ENCODE measurements at regions not wholly inside any gene's neighbourhood (a gene's known extent, or its start where the extent isn't known, plus 50 kb on each side); places are given as distances from the start of the nearest gene placed in this dataset.

GRCh38 chr10:88127766-88128165, 264.3 kb downstream of the PTEN start:
- TF ChIP-seq CTCF (IDR thresholded peaks at IDR 0.05; ENCODE audit: insufficient read depth, low read length, poor library complexity, severe bottlenecking): no peak
- Histone ChIP-seq H3K36me3 (ENCODE audit: control insufficient read depth, insufficient read depth, low read length) (no peaks in the 10 kb centered on the region), H3K27me3 (ENCODE audit: control insufficient read depth, insufficient read depth, low read length) (no peaks in the 10 kb centered on the region), H3K4me3 (ENCODE audit: low read depth, low read length) (no peak overlapping the region)
- no peak for DNase-seq (ENCODE audit: low read depth)

- DNase-seq (ENCODE audit: low read depth): no peak
- H3K4me3 ChIP-seq (ENCODE audit: low read depth, low read length): no peak overlapping the region
- no peak for TF ChIP-seq CTCF (IDR thresholded peaks at IDR 0.05; ENCODE audit: insufficient read depth, low read length, poor library complexity, severe bottlenecking)
Measured at GRCh38 chr10:88129013-88129412, 265.6 kb downstream of the PTEN start.

GRCh38 chr10:88130912-88131311, 267.5 kb downstream of the PTEN start:
- Histone ChIP-seq H3K4me3 (ENCODE audit: low read depth, low read length) (no peak overlapping the region), H3K27me3 (ENCODE audit: control insufficient read depth, insufficient read depth, low read length) (no peaks in the 10 kb centered on the region), H3K36me3 (ENCODE audit: control insufficient read depth, insufficient read depth, low read length) (no peaks in the 10 kb centered on the region)
- TF ChIP-seq CTCF (IDR thresholded peaks at IDR 0.05; ENCODE audit: insufficient read depth, low read length, poor library complexity, severe bottlenecking): no peak
- DNase-seq (ENCODE audit: low read depth): no peak

More at GRCh38 chr10:88129013-88129412, 265.6 kb downstream of the PTEN start:
- Histone ChIP-seq H3K36me3 (ENCODE audit: control insufficient read depth, insufficient read depth, low read length) (no peaks in the 10 kb centered on the region), H3K27me3 (ENCODE audit: control insufficient read depth, insufficient read depth, low read length) (no peaks in the 10 kb centered on the region)

GRCh38 chr10:88131511-88132139, 268.2 kb downstream of the PTEN start:
- no peak for DNase-seq (ENCODE audit: low read depth)
- Histone ChIP-seq H3K27me3 (ENCODE audit: control insufficient read depth, insufficient read depth, low read length) (no peaks in the 10 kb centered on the region), H3K36me3 (ENCODE audit: control insufficient read depth, insufficient read depth, low read length) (no peaks in the 10 kb centered on the region), H3K4me3 (ENCODE audit: low read depth, low read length) (no peak overlapping the region)
- no peak for TF ChIP-seq CTCF (IDR thresholded peaks at IDR 0.05; ENCODE audit: insufficient read depth, low read length, poor library complexity, severe bottlenecking)

GRCh38 chr10:88136712-88137111, 273.3 kb downstream of the PTEN start:
- Histone ChIP-seq H3K27me3 (ENCODE audit: control insufficient read depth, insufficient read depth, low read length) (no peaks in the 10 kb centered on the region), H3K4me3 (ENCODE audit: low read depth, low read length) (no peak overlapping the region), H3K36me3 (ENCODE audit: control insufficient read depth, insufficient read depth, low read length) (no peaks in the 10 kb centered on the region)
- TF ChIP-seq CTCF (IDR thresholded peaks at IDR 0.05; ENCODE audit: insufficient read depth, low read length, poor library complexity, severe bottlenecking): no peak
- no peak for DNase-seq (ENCODE audit: low read depth)

- TF ChIP-seq CTCF (IDR thresholded peaks at IDR 0.05; ENCODE audit: insufficient read depth, low read length, poor library complexity, severe bottlenecking): no peak
- no peak for DNase-seq (ENCODE audit: low read depth)
- H3K4me3 ChIP-seq (ENCODE audit: low read depth, low read length): no peak overlapping the region
- no peaks in the 10 kb centered on the region for H3K27me3 ChIP-seq (ENCODE audit: control insufficient read depth, insufficient read depth, low read length)
- H3K36me3 ChIP-seq (ENCODE audit: control insufficient read depth, insufficient read depth, low read length): no peaks in the 10 kb centered on the region
Measured at GRCh38 chr10:88138319-88138848, 275.0 kb downstream of the PTEN start.

All from kidney epithelial cell (primary cell).